GM23248 (cell line): ENCODE measurements at regions not wholly inside any gene's neighbourhood (a gene's known extent, or its start where the extent isn't known, plus 50 kb on each side); places are given as distances from the start of the nearest gene placed in this dataset.
A peak's percentile ranks its signal among the peaks of the same experiment; 100 is the strongest.
"Not testable (repeated sequence)": the region's sequence is repeated elsewhere in the genome, so short reads cannot be mapped to it uniquely, and the experiment has no call there.

Experiments used
- DNase-seq: peaks from one replicate; pipeline ENCODE4 v3.0.0-alpha.2; 2015
- H2AFZ ChIP-seq: fragments of 200-600 bp; sonication (generic); 2 replicates; pipeline ENCODE4 v1.6.1; 2016; ENCODE audit warnings: antibody characterized with exemption
- H3F3A ChIP-seq: fragments of 200-600 bp; sonication (generic); 2 replicates; pipeline ENCODE4 v1.6.1; 2016; ENCODE audit warnings: mild to moderate bottlenecking, antibody characterized with exemption, mixed run types; ENCODE audit not compliant: insufficient read depth
- H3K27ac ChIP-seq: fragments of 200-600 bp; sonication (generic); 2 replicates; pipeline ENCODE4 v1.5.1; 2016; ENCODE audit warnings: mild to moderate bottlenecking
- H3K27me3 ChIP-seq: fragments of 200-600 bp; sonication (generic); replicated peaks from 2 replicates; pipeline ENCODE4 v1.6.1; 2016; ENCODE audit warnings: mild to moderate bottlenecking; ENCODE audit not compliant: insufficient read depth
- H3K36me3 ChIP-seq: fragments of 200-600 bp; sonication (generic); 2 replicates; pipeline ENCODE4 v1.6.1; 2016; ENCODE audit warnings: low read depth, mild to moderate bottlenecking
- H3K4me1 ChIP-seq: fragments of 200-600 bp; sonication (generic); 2 replicates; pipeline ENCODE4 v1.6.1; 2016; ENCODE audit warnings: mild to moderate bottlenecking; ENCODE audit not compliant: insufficient read depth
- H3K4me2 ChIP-seq: fragments of 200-600 bp; sonication (generic); one replicate; pipeline ENCODE4 v1.6.1; 2016; ENCODE audit warnings: mild to moderate bottlenecking; ENCODE audit not compliant: unreplicated experiment
- H3K4me3 ChIP-seq: fragments of 200-600 bp; sonication (generic); 2 replicates; pipeline ENCODE4 v1.5.1; 2016; ENCODE audit warnings: mild to moderate bottlenecking
- H3K79me2 ChIP-seq: fragments of 200-600 bp; sonication (generic); 2 replicates; pipeline ENCODE4 v1.6.1; 2016; ENCODE audit warnings: mild to moderate bottlenecking; ENCODE audit not compliant: insufficient read depth
- H3K9ac ChIP-seq: fragments of 200-600 bp; sonication (generic); 2 replicates; pipeline ENCODE4 v1.6.1; 2016; ENCODE audit warnings: mild to moderate bottlenecking
- H3K9me2 ChIP-seq: fragments of 200-600 bp; sonication (generic); 2 replicates; pipeline ENCODE4 v1.6.1; 2016; ENCODE audit warnings: mixed run types, mild to moderate bottlenecking, moderate library complexity; ENCODE audit not compliant: insufficient read depth
- H3K9me3 ChIP-seq: fragments of 200-600 bp; sonication (generic); one replicate; pipeline ENCODE4 v1.6.1; 2017; ENCODE audit warnings: low read depth
- H4K20me1 ChIP-seq: fragments of 200-600 bp; sonication (generic); 2 replicates; pipeline ENCODE4 v1.6.0; 2016; ENCODE audit not compliant: insufficient read depth
- EZH2 ChIP-seq: fragments of 200-600 bp; sonication (generic); IDR thresholded peaks from 2 replicates; pipeline ENCODE4 v1.6.1; 2018; ENCODE audit warnings: antibody characterized with exemption, mild to moderate bottlenecking; ENCODE audit not compliant: insufficient read depth, poor library complexity, severe bottlenecking
- EZH2phosphoT487 ChIP-seq: fragments of 200-600 bp; sonication (generic); IDR thresholded peaks from 2 replicates; pipeline ENCODE4 v1.6.1; 2018; ENCODE audit warnings: antibody characterized with exemption, moderate library complexity, mild to moderate bottlenecking, low read depth; ENCODE audit not compliant: insufficient read depth
- WGBS, 2 experiments: methylation state at CpG; one replicate each; pipeline ENCODE4 v1.1.6; 2015 to 2017; ENCODE audit warnings: low lambda C conversion rate in 2 of 2, low coverage in 1 of 2; ENCODE audit errors: missing lambda C conversion rate in 2 of 2; 5-methylcytosine and 5-hydroxymethylcytosine counted together
- in situ Hi-C: fragments of 300-500 bp; cut with MboI; formaldehyde crosslinking; loops from 2 replicates; pipeline ENCODE4 v1.15.0; 2020

DNA sequence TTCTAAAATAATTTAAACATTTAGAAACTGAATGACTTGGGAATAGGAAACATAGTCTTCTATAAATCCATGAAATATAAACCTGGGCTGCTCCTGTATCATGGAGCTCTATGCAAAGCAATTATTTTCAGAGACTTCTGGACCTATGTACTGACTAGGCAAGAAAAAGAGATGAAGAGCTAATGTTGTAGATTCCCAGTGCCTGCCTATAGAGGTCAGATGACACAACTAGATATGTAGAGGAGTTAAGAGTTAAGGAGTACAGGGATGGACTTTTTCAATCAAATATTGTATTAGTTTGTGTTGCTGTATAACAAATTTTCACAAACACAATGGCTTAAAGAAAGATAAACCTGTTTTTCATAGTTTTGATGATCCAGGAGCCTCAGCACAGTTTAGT, 1434.5 kb downstream of the KCNT2 start:
- H3K9ac ChIP-seq = no peak overlapping the region
- TF ChIP-seq EZH2 = no peak
- TF ChIP-seq EZH2phosphoT487 = no peak
- H2AFZ ChIP-seq = no peak overlapping the region
- H3K4me3 ChIP-seq = no peak overlapping the region
- H3K9me2 ChIP-seq = no peaks in the 10 kb centered on the region
- no peak for DNase-seq
- H3K27me3 ChIP-seq = no peaks in the 10 kb centered on the region
- no peaks in the 10 kb centered on the region for H3K9me3 ChIP-seq
- in situ Hi-C loops = no loop called here
- H3K4me1 ChIP-seq = no peaks in the 10 kb centered on the region
- H3K27ac ChIP-seq = no peak overlapping the region
- no peaks in the 10 kb centered on the region for H4K20me1 ChIP-seq
- no peaks in the 10 kb centered on the region for H3F3A ChIP-seq
- H3K4me2 ChIP-seq = no peak overlapping the region
- no peaks in the 10 kb centered on the region for H3K79me2 ChIP-seq
- no peaks in the 10 kb centered on the region for H3K36me3 ChIP-seq

DNA sequence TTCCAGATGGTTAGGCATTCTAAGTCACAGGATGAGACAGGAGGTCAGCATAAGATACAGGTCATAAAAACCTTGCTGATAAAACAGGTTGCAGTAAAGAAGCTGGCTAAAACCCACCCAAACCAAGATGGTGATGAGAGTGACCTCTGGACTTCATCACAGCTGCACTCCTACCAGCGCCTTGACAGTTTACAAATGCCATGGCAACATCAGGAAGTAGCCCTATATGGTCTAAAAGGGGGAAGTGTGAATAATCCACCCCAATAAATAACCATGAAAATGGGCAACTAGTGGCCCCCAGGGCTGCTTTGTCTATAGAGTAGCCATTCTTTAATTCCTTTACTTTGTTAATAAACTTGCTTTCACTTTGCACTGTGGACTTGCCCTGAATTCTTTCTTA, 1448.4 kb downstream of the KCNT2 start:
- DNase-seq, in situ Hi-C loops, H3K9ac ChIP-seq, H3K4me3 ChIP-seq, H3K79me2 ChIP-seq, H3K9me3 ChIP-seq, H3K36me3 ChIP-seq, H3F3A ChIP-seq, H3K27me3 ChIP-seq, H3K4me1 ChIP-seq, H3K9me2 ChIP-seq, H3K4me2 ChIP-seq, H4K20me1 ChIP-seq, H3K27ac ChIP-seq: not testable (repeated sequence)
- peak overlapping the region; percentile 29; the same call in 1 of the 2 replicates for H2AFZ ChIP-seq
- 19 to 39% methylated on average over 1 of the region's 1 CpG for WGBS, 2 experiments

DNA sequence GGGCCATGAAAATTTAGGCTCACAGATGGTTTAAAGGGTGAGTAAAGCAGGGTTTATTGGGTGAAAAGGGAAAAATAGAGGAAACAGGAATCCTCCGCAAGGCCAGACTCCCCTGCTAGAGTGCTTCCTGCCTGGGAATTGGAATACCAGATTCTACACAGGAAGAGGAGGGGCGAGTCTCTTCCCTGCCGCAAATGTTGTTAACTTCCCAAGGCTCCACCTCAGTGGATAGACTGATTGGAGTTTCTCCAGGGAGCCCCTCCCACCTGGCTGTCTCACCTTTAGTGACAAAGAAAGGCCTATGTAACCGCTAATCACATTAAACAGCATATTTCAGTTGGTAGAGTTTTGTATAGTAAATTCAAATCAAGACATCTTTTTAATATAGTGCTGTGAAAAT, 1450.1 kb downstream of the KCNT2 start:
- Histone ChIP-seq H3K79me2 (no peaks in the 10 kb centered on the region), H4K20me1 (no peaks in the 10 kb centered on the region), H3F3A (no peaks in the 10 kb centered on the region), H3K9me3 (no peaks in the 10 kb centered on the region), H3K4me1 (no peaks in the 10 kb centered on the region), H3K9me2 (no peaks in the 10 kb centered on the region), H3K4me2 (no peak overlapping the region), H3K36me3 (no peaks in the 10 kb centered on the region), H3K27ac (no peak overlapping the region), H2AFZ (no peak overlapping the region), H3K9ac (no peak overlapping the region), H3K27me3 (no peaks in the 10 kb centered on the region), H3K4me3 (no peak overlapping the region)
- WGBS, 2 experiments = 42 to 57% methylated on average over 4 of the region's 4 CpGs
- in situ Hi-C loops = no loop called here
- DNase-seq = no peak
- TF ChIP-seq EZH2 (no peak), EZH2phosphoT487 (no peak)

DNA sequence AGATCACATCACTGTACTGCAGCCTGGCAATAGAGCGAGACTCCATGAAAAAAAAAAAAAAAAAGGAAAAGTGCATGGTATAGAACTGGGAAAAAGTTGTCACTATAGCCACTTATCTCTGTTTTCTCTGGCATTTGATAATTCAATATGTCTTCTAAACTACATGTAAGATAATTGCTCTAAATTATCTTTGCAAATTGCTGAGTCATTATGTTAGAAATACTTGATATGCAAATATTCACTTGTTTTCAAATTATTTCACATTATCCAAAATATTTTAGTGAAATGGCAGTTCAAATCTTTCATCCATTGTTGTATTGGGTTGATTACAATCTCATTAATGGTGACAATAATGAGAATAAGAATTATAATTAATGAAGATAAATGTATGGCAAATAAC, 1455.1 kb downstream of the KCNT2 start:
- Histone ChIP-seq H3K79me2 (no peaks in the 10 kb centered on the region), H3K27ac (no peak overlapping the region), H3K27me3 (no peaks in the 10 kb centered on the region), H3K4me3 (no peak overlapping the region), H4K20me1 (no peaks in the 10 kb centered on the region), H3K9me2 (no peaks in the 10 kb centered on the region), H3K9ac (no peak overlapping the region), H3F3A (no peaks in the 10 kb centered on the region), H3K4me1 (no peaks in the 10 kb centered on the region), H3K9me3 (no peaks in the 10 kb centered on the region), H3K36me3 (no peaks in the 10 kb centered on the region), H2AFZ (no peak overlapping the region), H3K4me2 (no peak overlapping the region)
- in situ Hi-C loops = no loop called here
- TF ChIP-seq EZH2 (no peak), EZH2phosphoT487 (no peak)
- no peak for DNase-seq
- 10 to 17% methylated on average over 1 of the region's 1 CpG for WGBS, 2 experiments

DNA sequence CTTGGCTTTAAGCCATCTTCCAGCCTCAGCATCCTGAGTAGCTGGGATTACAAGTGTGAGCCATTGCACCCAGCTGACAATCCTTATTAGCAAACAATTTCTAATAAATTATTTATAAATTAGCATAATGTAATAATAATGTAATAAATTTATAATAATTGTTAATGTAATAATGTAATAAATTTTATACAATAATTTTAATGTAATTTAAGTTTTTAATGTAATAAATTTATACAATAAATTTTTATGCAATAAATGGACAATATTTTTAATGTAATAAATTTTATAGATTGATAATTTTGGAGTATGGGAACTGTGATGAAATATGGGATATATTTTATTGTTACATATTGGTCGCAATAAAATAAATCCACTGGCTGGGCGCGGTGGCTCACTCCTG, 1457.5 kb downstream of the KCNT2 start:
- Histone ChIP-seq H3F3A (no peaks in the 10 kb centered on the region), H3K4me1 (no peaks in the 10 kb centered on the region), H3K4me2 (no peak overlapping the region), H3K36me3 (no peaks in the 10 kb centered on the region), H3K9me3 (no peaks in the 10 kb centered on the region), H3K4me3 (no peak overlapping the region), H3K27ac (no peak overlapping the region), H3K9ac (no peak overlapping the region), H3K27me3 (no peaks in the 10 kb centered on the region), H3K9me2 (no peaks in the 10 kb centered on the region), H2AFZ (no peak overlapping the region), H3K79me2 (no peaks in the 10 kb centered on the region), H4K20me1 (no peaks in the 10 kb centered on the region)
- TF ChIP-seq EZH2phosphoT487 (no peak), EZH2 (no peak)
- no peak for DNase-seq
- WGBS, 2 experiments = 81 to 87% methylated on average over 3 of the region's 3 CpGs
- in situ Hi-C loops = no loop called here
